HepG2 (cell line): ENCODE measurements at regions not wholly inside any gene's neighbourhood (a gene's known extent, or its start where the extent isn't known, plus 50 kb on each side); places are given as distances from the start of the nearest gene placed in this dataset.

ENCODE experiments used
- BRCA1 ChIP-seq: sonication (generic); formaldehyde crosslinking; IDR thresholded peaks from 2 replicates; pipeline ENCODE4 v1.4.0; 2020; ENCODE audit warnings: missing genetic modification reagents
- CBFB ChIP-seq: sonication (generic); formaldehyde crosslinking; IDR thresholded peaks from 2 replicates; pipeline ENCODE4 v1.4.0; 2020; ENCODE audit warnings: missing genetic modification reagents
- HNRNPL ChIP-seq: fragments of 200-400 bp; formaldehyde crosslinking; IDR thresholded peaks from 2 replicates; pipeline ENCODE4 v1.6.1; 2017; ENCODE audit warnings: mild to moderate bottlenecking, low read depth, low read length
- KMT2B ChIP-seq: IDR thresholded peaks from 2 replicates; pipeline ENCODE4 v1.6.1; 2016; ENCODE audit warnings: missing genetic modification reagents, missing compliant biosample characterization
- MATR3 ChIP-seq: sonication (generic); formaldehyde crosslinking; IDR thresholded peaks from 2 replicates; pipeline ENCODE4 v1.4.0; 2020; ENCODE audit warnings: missing genetic modification reagents
- NFYB ChIP-seq: sonication (generic); formaldehyde crosslinking; IDR thresholded peaks from 2 replicates; pipeline ENCODE4 v1.4.0; 2020; ENCODE audit warnings: missing genetic modification reagents
- NPAS2 ChIP-seq: sonication (generic); formaldehyde crosslinking; IDR thresholded peaks from 2 replicates; pipeline ENCODE4 v1.8.0; 2022; ENCODE audit warnings: mild to moderate bottlenecking, missing genetic modification reagents, borderline replicate concordance
- ONECUT2 ChIP-seq: sonication (generic); formaldehyde crosslinking; IDR thresholded peaks from 2 replicates; pipeline ENCODE4 v1.4.0; 2020; ENCODE audit warnings: missing genetic modification reagents
- RFXAP ChIP-seq: sonication (generic); formaldehyde crosslinking; IDR thresholded peaks from 2 replicates; pipeline ENCODE4 v1.4.0; 2020; ENCODE audit warnings: missing genetic modification reagents, borderline replicate concordance
- SMARCC2 ChIP-seq: fragments of 450-650 bp; IDR thresholded peaks from 2 replicates; pipeline ENCODE4 v1.6.1; 2017; ENCODE audit warnings: antibody characterized with exemption, mild to moderate bottlenecking
- TBX2 ChIP-seq: sonication (generic); formaldehyde crosslinking; IDR thresholded peaks from 2 replicates; pipeline ENCODE4 v1.5.0; 2020; ENCODE audit warnings: missing genetic modification reagents, mild to moderate bottlenecking, borderline replicate concordance
- ZFP36L2 ChIP-seq: sonication (generic); formaldehyde crosslinking; IDR thresholded peaks from 2 replicates; pipeline ENCODE4 v1.4.0; 2020; ENCODE audit warnings: missing genetic modification reagents
- ZNF10 ChIP-seq: sonication (generic); formaldehyde crosslinking; IDR thresholded peaks from 2 replicates; pipeline ENCODE4 v1.4.0; 2020; ENCODE audit warnings: mild to moderate bottlenecking, low read depth, missing genetic modification reagents, borderline replicate concordance
- ZNF337 ChIP-seq: sonication (generic); formaldehyde crosslinking; IDR thresholded peaks from 2 replicates; pipeline ENCODE4 v1.5.1; 2020; ENCODE audit warnings: missing genetic modification reagents, low read depth, mild to moderate bottlenecking, borderline replicate concordance
- ZNF616 ChIP-seq: sonication (generic); formaldehyde crosslinking; IDR thresholded peaks from 2 replicates; pipeline ENCODE4 v1.5.0; 2020; ENCODE audit warnings: low read depth, mild to moderate bottlenecking, missing genetic modification reagents
- ZNF780A ChIP-seq: sonication (generic); formaldehyde crosslinking; IDR thresholded peaks from 2 replicates; pipeline ENCODE4 v1.8.0; 2022; ENCODE audit warnings: mild to moderate bottlenecking, missing genetic modification reagents, moderate library complexity
- TF ChIP-seq, protein P1 (sequence below): sonication (generic); formaldehyde crosslinking; conservative IDR thresholded peaks from 2 replicates; pipeline ENCODE4 v1.8.0; 2022; ENCODE audit warnings: low read depth, missing genetic modification reagents
- TF ChIP-seq, protein P2 (sequence below): sonication (generic); formaldehyde crosslinking; IDR thresholded peaks from 2 replicates; pipeline ENCODE4 v1.5.0; 2020; ENCODE audit warnings: missing genetic modification reagents
- TF ChIP-seq, protein P3 (sequence below): sonication (generic); formaldehyde crosslinking; IDR thresholded peaks from 2 replicates; pipeline ENCODE4 v1.4.0; 2020; ENCODE audit warnings: mild to moderate bottlenecking, low read depth, missing genetic modification reagents
- TF ChIP-seq, protein P4 (sequence below): sonication (generic); formaldehyde crosslinking; conservative IDR thresholded peaks from 2 replicates; pipeline ENCODE4 v1.4.0; 2020; ENCODE audit warnings: missing genetic modification reagents
- TF ChIP-seq, protein P5 (sequence below): sonication (generic); formaldehyde crosslinking; IDR thresholded peaks from 2 replicates; pipeline ENCODE4 v1.4.0; 2020; ENCODE audit warnings: low read depth, mild to moderate bottlenecking, missing genetic modification reagents
- TF ChIP-seq, protein P6 (sequence below): sonication (generic); formaldehyde crosslinking; IDR thresholded peaks from 2 replicates; pipeline ENCODE4 v1.4.0; 2020; ENCODE audit warnings: mild to moderate bottlenecking, missing genetic modification reagents

DNA sequence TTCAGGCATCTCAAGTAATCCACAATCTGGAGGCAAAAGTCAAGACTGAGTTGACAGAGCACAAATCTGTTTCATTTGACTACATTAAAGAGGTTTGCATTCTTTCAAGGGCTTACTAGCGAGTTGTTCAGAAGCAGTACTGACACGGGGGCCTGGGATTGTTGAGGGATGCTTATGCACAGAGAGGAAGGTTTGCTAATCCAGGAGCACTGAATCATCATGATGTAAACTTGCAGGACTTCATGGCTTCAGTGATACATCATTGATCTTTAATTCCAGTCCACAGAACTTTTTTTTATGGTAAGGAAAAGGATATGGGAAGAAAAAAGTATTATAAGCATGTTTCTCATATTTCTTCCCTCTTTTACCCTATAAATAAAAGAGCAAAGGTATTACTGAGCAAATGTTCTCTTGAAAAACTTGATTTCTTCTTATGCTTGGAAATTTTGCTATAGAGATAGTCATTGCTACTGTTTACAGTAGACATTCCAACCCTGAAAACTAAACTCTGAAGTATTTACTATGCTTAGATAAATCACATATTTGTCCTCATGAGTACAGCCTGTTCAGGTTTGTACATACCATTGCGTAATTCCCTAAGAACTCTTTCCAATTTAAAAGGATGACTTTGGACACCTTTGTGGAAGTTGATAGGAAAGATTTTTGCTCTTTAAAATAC, 65.8 kb upstream of the KPNA3 start (continued):
- TF ChIP-seq, protein P1, sequence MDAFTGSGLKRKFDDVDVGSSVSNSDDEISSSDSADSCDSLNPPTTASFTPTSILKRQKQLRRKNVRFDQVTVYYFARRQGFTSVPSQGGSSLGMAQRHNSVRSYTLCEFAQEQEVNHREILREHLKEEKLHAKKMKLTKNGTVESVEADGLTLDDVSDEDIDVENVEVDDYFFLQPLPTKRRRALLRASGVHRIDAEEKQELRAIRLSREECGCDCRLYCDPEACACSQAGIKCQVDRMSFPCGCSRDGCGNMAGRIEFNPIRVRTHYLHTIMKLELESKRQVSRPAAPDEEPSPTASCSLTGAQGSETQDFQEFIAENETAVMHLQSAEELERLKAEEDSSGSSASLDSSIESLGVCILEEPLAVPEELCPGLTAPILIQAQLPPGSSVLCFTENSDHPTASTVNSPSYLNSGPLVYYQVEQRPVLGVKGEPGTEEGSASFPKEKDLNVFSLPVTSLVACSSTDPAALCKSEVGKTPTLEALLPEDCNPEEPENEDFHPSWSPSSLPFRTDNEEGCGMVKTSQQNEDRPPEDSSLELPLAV = no peak
- TF ChIP-seq, protein P2, sequence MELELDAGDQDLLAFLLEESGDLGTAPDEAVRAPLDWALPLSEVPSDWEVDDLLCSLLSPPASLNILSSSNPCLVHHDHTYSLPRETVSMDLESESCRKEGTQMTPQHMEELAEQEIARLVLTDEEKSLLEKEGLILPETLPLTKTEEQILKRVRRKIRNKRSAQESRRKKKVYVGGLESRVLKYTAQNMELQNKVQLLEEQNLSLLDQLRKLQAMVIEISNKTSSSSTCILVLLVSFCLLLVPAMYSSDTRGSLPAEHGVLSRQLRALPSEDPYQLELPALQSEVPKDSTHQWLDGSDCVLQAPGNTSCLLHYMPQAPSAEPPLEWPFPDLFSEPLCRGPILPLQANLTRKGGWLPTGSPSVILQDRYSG (CRISPR knock-in tag) = no peak
- TF ChIP-seq, protein P3, sequence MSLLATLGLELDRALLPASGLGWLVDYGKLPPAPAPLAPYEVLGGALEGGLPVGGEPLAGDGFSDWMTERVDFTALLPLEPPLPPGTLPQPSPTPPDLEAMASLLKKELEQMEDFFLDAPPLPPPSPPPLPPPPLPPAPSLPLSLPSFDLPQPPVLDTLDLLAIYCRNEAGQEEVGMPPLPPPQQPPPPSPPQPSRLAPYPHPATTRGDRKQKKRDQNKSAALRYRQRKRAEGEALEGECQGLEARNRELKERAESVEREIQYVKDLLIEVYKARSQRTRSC (CRISPR knock-in tag) = no peak
- TF ChIP-seq TBX2 (CRISPR knock-in tag) = no peak
- TF ChIP-seq ZNF10 (CRISPR knock-in tag) = no peak
- no peak for TF ChIP-seq ZFP36L2 (CRISPR knock-in tag)
- no peak for TF ChIP-seq NPAS2 (CRISPR knock-in tag)
- no peak for TF ChIP-seq KMT2B (CRISPR knock-in tag)
- no peak for TF ChIP-seq ZNF780A (CRISPR knock-in tag)
- no peak for TF ChIP-seq ONECUT2 (CRISPR knock-in tag)
- TF ChIP-seq ZNF616 (CRISPR knock-in tag) = no peak
- TF ChIP-seq RFXAP (CRISPR knock-in tag) = no peak
- TF ChIP-seq, protein P4, sequence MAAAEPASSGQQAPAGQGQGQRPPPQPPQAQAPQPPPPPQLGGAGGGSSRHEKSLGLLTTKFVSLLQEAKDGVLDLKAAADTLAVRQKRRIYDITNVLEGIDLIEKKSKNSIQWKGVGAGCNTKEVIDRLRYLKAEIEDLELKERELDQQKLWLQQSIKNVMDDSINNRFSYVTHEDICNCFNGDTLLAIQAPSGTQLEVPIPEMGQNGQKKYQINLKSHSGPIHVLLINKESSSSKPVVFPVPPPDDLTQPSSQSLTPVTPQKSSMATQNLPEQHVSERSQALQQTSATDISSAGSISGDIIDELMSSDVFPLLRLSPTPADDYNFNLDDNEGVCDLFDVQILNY (CRISPR knock-in tag) = no peak
- no peak for TF ChIP-seq NFYB (CRISPR knock-in tag)
- no peak for TF ChIP-seq ZNF337 (CRISPR knock-in tag)
- no peak for TF ChIP-seq BRCA1
- TF ChIP-seq MATR3 (CRISPR knock-in tag) = no peak
- no peak for TF ChIP-seq HNRNPL
- TF ChIP-seq, protein P5, sequence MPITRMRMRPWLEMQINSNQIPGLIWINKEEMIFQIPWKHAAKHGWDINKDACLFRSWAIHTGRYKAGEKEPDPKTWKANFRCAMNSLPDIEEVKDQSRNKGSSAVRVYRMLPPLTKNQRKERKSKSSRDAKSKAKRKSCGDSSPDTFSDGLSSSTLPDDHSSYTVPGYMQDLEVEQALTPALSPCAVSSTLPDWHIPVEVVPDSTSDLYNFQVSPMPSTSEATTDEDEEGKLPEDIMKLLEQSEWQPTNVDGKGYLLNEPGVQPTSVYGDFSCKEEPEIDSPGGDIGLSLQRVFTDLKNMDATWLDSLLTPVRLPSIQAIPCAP = no peak
- TF ChIP-seq CBFB (CRISPR knock-in tag) = no peak
- TF ChIP-seq, protein P6, sequence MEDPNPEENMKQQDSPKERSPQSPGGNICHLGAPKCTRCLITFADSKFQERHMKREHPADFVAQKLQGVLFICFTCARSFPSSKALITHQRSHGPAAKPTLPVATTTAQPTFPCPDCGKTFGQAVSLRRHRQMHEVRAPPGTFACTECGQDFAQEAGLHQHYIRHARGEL (CRISPR knock-in tag) = no peak
- peak; percentile 51; the same call in 1 of the 2 replicates for TF ChIP-seq SMARCC2
